Superior temporal gyrus (tissue), 1 donor: ENCODE measurements at regions not wholly inside any gene's neighbourhood (a gene's known extent, or its start where the extent isn't known, plus 50 kb on each side); places are given as distances from the start of the nearest gene placed in this dataset.
"Not testable (repeated sequence)": the region's sequence is repeated elsewhere in the genome, so short reads cannot be mapped to it uniquely, and the experiment has no call there.

Experiments
- DNase-seq: peaks from one replicate; pipeline ENCODE4 v3.0.0-alpha.2; 2016; ENCODE audit errors: extremely low spot score

GRCh38 chr1:5766996-5767395 lies 225.2 kb downstream of the NPHP4 start:
- DNase-seq, result not testable (repeated sequence)

- DNase-seq, result no peak
These were observed 226.0 kb downstream of the NPHP4 start for GRCh38 chr1:5765997-5766913.

GRCh38 chr1:5765483-5765882 lies 226.7 kb downstream of the NPHP4 start:
- DNase-seq, result no peak

DNA sequence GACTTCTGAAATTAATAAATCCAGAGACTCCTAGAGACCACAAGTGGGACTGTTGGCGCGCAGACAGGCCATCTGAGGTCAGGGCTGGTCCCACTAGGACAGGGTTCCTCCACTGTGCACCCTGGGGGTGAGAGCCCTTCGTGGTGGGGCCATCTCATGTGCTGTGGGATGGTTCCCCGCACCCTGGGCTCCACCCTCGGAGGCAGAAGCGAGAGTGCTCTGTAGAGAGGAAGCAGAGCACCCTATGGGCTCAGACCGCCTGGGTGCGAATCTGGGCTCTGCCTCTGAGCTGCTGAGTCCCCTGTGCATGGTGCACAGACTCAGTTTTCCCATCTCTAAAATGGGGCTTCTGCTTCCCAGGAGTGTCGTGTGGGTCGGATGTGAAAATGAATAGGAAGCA lies 227.3 kb downstream of the NPHP4 start:
- DNase-seq, result no peak

DNA sequence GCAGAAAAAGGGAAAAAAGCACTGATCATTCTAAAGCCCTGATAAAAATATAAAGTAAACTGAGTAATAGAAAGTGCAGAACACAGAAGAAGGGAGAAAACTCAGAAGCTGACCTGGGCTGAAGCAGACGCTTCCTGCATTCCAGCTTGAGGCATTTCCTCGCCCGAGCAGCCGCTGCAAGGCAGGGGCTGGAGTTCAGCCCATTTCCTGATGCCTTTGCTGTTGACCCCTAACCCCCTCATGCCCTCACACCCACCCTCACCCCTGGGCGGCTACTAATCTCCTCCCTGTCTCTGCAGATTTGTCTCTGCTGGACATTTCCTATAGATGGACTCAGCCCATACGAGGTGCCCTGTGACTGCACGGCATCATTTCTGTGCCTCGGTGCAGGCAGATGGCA lies 227.8 kb downstream of the NPHP4 start:
- no peak for DNase-seq

- no peak for DNase-seq
These were observed 228.4 kb downstream of the NPHP4 start for GRCh38 chr1:5763696-5764370.

DNA sequence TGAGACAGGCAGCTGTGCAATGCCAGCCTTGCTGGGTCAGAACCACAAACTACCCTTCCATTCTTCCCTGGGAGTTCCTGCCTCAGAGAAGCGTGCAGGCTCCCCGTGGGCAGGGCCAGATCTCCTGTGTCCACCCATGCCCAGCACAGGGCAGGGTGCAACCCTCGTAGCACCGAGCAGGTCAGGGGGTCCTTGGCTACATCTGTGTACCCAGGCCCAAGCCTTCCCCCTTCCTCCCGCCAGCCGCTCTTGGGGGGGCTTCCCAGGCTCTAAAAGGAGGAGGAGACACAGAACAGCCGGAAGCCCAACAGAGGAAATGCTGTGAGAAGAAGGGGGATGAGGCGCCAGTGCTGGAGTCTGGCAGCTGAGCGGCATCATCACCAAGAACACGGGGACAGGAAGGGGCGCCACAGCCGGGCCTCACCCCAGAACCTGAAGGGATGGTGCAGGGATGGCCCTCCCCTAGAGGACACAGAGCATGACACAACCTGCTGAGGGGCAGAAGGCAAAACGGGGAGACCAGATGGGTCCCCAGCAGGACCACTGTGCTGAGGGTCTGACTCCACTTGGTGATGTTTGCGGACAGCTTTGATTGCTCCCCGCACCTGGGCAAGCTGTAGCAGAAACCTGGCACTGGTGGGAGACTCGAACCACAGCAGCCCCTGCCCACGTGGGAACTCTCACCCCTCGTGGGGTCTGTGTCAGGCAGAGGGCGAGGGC lies 233.2 kb downstream of the NPHP4 start:
- no peak for DNase-seq

GRCh38 chr1:5758000-5758858 lies 234.0 kb downstream of the NPHP4 start:
- DNase-seq, result no peak

DNA sequence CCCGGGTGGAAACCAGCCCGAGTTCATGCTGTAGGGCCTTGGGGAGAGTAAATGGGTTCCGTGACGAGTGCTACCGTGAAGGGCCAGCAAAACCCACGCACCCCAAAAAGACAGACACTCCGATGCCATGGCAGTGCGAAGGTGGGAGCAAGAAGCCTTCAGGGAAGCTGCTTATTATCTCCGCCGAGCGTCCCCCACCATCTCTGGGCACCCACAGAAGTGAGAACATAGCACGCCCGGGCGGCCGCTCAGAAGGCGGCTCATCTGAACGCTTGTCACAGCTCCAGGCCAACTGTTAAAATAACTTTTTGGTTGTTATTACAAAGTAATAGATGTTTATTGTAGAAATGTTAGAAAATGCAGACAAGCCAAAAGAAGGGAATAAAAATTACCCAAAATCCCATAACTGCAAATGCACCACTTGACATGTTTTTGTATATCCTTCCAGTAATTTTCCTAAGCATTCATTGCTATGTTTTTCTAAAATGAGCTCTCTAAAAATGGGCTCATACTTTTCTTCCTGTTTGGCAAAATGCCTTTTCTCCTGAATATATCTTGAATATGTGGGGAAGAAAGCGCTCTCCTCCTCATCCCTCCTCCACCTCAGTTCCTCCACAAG lies 234.9 kb downstream of the NPHP4 start:
- DNase-seq, result peak; percentile 71

GRCh38 chr1:5756434-5757186 lies 235.6 kb downstream of the NPHP4 start:
- no peak for DNase-seq

DNA sequence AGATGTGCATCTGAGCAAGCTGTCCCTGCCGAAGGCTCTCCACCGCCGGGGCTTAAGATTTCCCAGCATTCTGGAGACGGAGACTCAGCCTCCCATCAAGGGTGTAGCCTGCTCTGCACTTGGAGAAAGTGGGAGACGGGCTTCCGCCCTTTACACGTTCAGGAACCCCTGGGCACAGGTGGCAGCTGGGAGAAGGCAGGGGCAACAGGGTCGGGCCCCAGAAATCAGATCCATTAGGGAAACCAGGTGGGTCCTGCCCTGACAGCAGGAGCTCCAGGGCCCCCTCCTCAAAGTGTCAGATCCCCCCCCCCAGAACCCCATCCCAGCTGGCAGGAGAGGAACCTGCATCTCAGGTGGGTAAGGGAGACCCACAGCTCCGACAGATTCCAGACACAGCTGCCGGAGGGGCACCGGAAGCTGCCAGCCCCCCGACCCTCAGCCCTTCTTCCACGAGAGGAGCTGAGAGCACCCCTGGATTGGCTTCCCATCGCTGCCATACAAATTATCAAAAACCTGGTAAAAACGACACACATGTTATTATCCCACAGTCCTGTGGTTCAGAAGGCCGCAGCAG lies 236.6 kb downstream of the NPHP4 start:
- DNase-seq, result no peak

- no peak for DNase-seq
These were observed 237.2 kb downstream of the NPHP4 start for GRCh38 chr1:5754817-5755551.

GRCh38 chr1:5753549-5754421 lies 238.4 kb downstream of the NPHP4 start:
- no peak for DNase-seq

DNA sequence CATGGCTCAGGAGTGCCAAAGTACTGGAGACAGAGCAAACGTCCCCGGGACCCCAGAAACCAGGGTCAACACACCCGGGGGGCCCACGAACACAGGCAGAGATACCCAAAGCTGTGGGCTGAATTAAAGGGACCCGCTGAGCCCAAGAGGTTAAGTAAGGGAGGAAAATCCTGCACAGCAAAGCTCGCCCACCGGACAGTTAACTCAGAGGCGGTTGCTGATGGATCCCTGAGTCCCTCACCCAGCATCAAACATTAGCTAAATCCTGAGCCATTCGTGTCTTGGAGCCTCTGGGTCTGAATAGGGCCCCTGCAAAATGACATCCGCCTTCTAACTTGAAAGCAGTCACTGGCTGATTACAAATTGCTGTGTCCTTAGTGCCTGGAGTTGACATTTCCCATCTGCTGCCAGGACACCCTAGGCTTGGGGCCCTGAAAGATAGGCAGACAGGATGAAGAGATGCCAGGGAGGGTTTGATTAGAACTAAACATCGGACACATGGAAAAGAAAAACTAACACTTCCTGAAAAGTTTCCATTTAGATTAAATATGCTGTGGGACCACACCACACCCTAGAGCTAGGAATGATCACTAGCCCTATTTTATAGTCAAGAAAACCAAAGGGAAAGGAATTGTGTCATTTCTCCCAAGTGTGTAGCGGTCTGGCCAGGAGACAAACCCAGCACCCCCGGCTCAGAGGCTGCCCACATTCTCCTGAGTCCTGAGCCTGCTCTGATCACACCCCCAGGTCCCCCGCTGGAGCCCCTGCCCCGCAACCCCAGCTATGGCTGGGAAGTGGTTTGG lies 239.3 kb downstream of the NPHP4 start:
- no peak for DNase-seq

GRCh38 chr1:5751833-5752745 lies 240.1 kb downstream of the NPHP4 start:
- no peak for DNase-seq

GRCh38 chr1:5751163-5751540 lies 241.1 kb downstream of the NPHP4 start:
- DNase-seq, result no peak
